Stimulated activated CD8-positive, alpha-beta memory T cell treated with anti-CD3 and anti-CD28 coated beads, Interleukin-15, amount 100 ng/mL, for 1 hour (primary cell): ENCODE measurements at regions not wholly inside any gene's neighbourhood (a gene's known extent, or its start where the extent isn't known, plus 50 kb on each side); places are given as distances from the start of the nearest gene placed in this dataset.

ENCODE experiments used
- DNase-seq: peaks from one replicate; pipeline ENCODE4 v3.0.0-alpha.2; 2020; ENCODE audit warnings: low read depth

DNA sequence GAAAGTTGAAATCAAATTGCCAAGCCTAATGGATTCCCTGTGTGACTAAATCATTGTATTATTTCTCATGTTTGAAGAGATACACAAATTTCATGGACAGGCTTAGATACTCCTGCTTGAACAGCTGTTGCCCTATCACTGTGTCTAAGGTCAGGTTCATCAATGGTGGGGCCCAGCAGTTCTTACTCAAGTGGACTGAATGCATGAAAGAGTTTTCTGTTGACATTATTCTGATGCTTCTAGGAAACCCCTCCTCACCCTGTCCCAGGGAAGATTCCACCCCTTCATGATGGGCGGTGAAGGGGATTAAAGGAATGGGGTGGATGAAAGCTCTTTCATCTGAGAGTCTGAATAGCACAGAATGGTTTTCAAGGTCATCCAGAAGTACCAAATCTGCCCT lies 148.8 kb downstream of the INO80D start:
- DNase-seq, result no peak

DNA sequence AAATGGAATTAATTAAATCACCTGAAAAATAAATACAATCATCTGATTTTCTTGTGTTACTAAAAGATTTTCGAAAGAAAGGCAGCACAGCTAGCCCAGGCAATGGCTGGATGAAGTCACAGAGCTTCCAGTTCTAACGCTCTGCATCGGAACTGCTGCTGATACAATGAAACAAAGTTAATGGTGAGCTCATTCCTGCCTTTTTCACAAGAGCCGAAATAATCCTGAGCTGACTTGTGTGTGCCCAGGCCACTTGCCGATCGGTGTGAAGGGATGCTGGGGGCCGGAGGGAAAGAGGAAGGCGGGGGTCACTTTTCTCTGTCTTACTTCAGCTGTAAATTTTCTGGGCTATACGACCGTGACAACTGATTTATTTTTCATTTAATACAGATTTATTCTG lies 149.5 kb downstream of the INO80D start:
- no peak for DNase-seq

DNA sequence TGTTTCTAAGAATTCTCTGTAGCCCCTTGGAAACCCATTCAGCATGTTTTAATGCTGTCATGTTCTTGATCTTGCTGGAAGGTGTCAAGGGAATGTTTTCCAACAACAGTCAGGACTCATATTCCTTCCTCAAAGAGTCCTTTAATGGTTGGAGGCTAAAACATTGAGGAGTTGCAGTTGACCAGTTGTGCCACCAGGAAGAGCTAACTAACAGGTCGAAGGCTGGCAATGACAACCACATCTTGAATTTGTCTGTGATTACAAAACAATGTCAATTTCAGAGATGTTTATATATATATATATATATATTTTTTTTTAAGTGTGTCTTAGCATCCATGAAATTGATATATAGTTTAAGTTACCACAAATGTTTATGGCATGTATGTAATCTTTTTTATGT lies 151.5 kb downstream of the INO80D start:
- no peak for DNase-seq

- no peak for DNase-seq
These were observed 153.1 kb downstream of the INO80D start for GRCh38 chr2:205932861-205933260.

GRCh38 chr2:205931388-205931787 lies 154.6 kb downstream of the INO80D start:
- DNase-seq, result no peak

GRCh38 chr2:205930209-205930608 lies 155.8 kb downstream of the INO80D start:
- DNase-seq, result no peak

- no peak for DNase-seq
These were observed 156.6 kb downstream of the INO80D start for GRCh38 chr2:205929246-205929942.

DNA sequence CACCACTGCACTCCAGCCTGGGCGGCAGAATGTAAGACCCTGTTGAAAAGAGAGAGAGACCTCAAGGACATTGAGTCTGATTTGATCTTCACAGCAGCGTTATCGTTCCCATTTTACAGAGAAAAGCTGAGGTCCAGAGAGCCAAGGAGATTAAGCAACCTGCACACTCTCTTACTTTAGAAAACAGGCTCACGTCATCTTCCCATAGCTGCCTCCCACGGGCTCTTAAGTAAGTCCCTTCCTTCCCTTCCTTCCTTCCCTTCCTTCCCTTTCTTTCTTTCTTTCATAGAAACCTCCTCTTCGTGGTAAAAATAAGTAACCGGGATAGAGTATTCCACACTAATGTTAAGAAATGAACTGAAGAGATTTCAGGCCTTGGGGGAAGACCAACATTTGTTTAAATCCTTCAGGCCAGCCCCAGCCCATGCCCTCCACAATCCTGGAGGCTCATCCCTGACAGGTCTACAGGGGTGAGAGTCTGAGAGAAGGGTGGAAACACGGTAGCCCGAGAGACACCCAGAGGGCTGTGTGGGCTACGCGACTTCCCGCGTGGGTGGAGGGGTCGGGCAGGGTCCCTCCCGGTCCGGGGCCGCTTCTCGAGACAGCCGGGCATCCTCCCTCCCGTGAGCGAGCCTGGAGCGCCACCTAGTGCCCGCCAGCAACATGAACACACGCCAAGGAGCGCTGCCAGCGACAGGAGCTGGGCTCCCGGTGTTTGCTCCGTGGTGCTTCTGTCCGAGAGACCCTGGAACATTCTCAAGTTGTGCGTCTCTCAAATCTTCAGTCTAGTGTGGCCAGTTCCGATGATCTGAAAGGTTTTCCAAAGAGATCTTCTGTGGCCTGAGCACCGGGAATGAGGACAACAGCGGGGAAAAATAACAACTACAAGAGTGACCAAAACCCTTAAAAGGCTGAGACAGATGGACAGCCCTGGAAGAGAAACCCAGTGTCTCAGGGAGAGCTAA lies 160.3 kb downstream of the INO80D start:
- peak; percentile 30 for DNase-seq

GRCh38 chr2:205924676-205925075 lies 161.3 kb downstream of the INO80D start:
- DNase-seq, result no peak

DNA sequence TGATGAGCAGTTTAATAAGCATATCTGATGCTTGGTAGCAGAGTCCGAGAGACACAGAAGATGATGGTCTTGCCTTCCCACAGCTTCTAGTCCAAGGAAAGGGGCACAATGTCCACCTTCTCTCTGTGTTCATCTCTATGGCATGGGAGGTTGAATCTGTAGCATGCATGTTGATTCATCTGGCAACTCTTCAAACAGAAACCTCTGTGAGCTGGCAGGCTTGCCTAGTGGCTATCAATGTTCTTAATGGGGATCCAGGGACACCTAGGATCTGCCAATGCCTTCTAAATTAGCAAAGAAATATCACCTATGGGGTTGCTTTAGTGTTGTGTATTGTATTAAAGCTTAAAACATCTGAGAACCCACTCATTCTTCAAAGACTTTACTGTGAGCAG lies 170.8 kb downstream of the INO80D start:
- no peak for DNase-seq

DNA sequence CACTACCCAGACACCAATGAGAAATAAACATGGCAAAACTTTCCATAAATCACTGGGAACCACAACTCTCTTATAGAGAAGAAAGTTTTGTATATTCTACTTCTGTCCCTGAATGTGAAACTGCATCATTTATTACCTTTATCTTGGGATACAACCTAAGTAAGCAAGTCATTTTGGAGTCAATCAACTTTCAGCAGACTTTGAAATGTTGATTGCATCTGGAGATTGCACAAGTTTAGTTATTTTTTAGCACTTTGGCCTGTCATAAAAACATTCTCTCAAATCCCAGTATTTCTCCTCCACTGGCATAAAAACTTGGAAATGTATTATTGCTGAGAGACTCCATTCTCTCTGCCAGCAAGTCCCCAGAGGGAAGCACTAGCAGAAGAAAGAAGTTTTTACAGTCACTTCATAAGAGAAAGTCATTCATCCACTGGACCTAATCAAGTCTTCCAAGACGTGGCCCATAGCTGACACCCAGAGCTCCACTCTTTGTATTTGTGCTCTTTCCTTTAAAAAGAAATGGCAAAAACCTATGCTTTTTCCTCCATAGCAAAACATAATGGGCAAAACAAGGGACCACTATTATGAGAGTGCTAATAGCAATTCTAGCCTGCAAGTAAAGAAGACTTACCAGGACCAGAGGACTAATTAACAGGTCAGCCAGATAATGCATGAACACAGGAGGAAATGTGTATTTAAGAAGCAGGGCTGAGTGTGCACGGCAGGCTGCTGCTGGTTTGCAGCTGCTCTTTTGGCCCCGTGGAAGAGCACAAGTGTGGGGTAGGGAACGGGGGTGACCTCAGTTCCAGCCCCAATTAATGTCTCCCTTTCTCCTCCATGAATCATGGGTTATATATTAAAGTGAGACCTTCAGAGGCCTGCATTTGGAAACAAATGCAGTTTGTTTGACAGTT lies 171.5 kb downstream of the INO80D start:
- DNase-seq, result no peak

GRCh38 chr2:205913668-205914067 lies 172.3 kb downstream of the INO80D start:
- no peak for DNase-seq

GRCh38 chr2:205911306-205911705 lies 174.7 kb downstream of the INO80D start:
- no peak for DNase-seq

DNA sequence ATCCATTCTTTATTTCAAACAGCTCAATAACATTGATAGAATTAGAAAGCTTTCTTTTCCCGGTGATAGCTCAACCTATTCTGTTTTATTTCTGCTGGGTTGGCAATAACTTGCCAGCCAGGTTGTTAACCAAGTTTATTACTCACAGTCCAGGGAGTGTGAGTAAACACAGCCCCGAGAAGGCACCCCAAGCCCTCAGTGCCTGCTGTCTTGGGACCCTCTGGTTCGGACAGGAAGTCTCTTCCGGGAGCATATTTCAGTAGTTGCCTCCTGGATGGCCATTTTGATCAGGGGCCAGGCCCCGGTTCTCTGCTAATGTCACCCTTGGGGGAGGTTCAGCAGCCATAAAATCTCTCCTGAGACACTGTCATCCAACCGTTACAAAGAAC lies 176.8 kb downstream of the INO80D start:
- no peak for DNase-seq

DNA sequence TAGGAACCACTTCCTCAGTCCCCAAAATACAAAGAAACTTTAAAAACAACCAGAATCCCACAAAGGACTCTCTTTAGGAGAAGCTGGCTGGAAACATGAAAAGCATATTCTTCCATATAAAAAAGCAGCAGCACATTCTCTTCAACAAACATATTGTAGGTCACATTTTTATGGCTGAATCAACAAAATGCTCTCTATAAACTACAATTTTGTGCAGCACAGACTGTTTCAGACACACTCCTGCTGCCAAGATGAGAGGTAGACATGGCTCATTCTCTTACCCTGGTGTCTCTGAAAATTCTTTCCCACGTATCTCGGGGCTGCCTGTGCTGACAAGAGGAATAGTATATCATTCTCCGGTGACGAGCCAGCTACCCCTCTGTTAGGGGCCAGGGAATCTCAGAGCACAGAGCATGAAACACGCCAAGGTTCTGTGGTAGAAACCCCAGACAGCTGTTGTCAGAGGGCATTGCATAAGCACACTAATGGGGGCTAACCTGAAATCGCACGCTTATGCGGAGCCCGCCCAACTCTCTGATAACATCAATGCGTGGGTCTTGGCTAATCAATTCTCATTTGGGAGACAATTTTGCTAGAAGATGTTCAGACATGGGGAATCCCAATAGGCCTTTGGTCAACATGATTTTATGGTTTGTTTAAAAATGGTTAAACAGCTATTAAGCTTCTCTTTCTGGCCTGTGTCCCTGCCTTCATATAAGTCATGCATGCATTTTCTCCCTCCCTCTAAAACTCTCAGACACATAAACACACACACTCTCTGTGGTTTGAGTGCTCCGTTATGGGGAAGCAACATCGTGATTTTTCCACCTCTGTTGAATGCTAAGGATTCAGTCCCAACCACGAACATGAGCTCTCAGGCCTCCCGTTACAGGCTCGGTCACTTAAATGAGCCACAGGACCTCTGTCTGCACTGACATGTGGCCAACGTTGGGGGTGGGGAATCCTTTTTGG lies 177.5 kb downstream of the INO80D start:
- DNase-seq, result no peak

- DNase-seq, result no peak
These were observed 179.6 kb downstream of the INO80D start for GRCh38 chr2:205906419-205906818.

GRCh38 chr2:205905576-205905975 lies 180.4 kb downstream of the INO80D start:
- DNase-seq, result no peak

DNA sequence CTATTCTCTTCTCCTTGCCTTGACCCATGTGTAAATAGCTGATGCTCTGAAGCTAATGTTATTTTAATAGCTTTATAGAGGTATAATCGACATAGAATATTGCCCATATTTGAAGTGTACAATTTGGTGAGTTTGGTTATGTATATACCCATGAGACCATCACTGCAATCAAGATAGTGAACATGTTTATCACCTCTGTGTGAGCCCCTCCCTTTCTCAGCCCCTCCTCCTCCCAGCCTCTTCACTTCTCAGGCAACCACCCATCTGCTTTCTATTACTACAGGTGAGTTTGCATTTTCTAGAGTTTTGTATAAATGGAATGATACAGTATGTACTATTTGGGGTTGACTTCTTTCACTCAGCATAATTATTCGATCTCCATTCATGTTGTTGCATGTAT lies 181.1 kb downstream of the INO80D start:
- no peak for DNase-seq

DNA sequence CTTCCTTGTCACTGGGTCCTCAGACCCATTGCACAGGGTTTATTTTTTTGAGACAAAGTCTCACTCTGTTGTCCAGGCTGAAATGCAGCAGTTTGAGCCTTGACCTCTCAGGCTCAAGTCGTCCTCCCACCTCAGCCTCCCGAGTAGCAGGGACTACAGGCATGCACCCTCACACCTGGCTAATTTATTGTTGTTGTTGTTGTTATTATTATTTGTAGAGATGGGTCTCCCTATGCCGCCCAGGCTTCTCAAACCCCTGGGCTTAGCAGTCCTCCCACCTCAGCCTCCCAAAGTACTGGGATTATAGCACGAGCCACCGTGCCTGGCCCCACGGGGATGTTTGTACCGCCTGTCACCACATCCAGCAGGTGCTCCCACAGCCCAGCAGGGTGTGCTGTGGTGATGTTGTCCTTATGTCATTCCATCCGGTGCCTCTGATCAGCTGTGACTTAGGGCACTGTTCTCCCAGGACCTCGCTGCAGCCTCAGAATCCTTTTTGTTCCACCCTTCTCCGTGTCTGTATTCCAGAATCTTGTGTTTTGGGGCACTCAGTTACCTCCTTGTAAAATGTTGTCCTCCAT lies 182.3 kb downstream of the INO80D start:
- no peak for DNase-seq

DNA sequence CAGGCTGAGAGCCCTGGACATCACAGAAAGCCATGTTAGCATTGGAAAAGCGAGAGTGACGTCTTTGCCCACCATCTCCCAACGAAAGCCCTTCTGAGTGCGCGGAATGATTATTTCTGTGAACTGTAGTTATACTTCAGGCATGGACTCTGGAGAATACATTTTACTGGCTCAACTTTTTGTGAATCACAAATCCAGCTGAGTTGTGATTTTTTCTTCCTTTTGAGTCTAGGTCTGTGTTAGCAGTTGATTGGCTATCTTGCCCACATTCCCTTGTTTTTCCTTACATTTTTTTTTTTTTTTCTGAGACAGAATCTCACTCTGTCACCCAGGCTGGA lies 183.1 kb downstream of the INO80D start:
- no peak for DNase-seq
